GM18858 (cell line): ENCODE measurements at regions not wholly inside any gene's neighbourhood (a gene's known extent, or its start where the extent isn't known, plus 50 kb on each side); places are given as distances from the start of the nearest gene placed in this dataset.

ENCODE experiments used
- ATAC-seq: cut with Tn5 transposase; IDR thresholded peaks from one replicate; pipeline ENCODE4 v1.9.1; 2021; ENCODE audit not compliant: unreplicated experiment

DNA sequence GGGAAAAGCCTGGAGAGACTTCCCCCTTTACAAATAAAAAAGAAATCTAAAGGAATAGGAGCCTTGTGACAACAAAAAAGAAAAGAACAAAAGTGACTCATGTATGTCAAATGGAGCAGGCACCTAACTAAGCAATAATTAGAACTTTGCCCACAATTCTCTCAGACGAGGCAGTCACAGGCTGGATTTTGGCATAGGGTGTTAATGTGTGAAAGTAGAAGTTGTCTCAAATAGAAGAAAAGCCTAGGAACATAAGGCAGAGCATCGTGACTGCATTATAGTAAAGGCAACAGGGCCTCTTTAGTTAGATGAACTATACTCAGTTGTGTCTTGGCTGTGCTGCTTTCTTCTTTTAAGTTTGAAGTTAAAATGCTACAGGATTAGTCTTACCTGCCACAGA lies 219.9 kb upstream of the TMEM161B start:
- no peak for ATAC-seq

DNA sequence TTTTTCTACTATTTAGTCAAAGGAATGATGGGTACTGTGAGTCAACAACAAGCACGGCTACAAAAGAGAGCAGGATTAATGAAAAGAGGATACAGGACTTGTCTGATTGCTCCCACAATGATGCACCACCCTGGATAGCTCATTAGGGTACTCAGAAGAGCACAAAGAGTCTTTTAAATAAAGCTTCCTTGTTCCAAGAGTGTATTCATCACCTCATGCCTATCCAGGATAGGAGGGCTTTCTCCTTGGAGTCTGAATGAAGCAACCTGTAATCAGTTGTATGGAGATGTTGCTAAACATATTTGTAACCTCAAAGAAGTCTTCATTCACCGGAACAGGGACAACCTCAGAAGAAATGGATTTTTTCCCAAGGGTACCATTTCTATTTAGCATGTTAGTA lies 219.5 kb upstream of the TMEM161B start:
- ATAC-seq, result no peak

DNA sequence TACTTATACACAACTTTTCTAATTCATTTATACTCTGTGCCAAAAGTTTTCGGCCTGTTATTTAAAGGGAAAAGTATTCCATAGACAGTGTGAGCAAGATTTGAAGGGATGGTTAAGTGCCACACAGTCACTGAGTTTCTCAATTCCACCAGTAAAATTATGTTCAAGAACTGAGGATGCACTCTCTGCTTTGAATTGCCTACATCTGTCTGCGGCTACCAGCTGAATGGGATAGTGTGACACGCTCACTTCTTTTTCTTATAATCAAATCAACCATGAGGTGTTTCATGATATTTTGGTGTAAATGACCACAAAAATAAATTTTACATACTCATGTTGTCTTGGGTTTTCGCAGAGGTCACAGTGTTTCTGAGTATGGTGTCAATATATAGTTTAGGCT lies 218.4 kb upstream of the TMEM161B start:
- no peak for ATAC-seq

DNA sequence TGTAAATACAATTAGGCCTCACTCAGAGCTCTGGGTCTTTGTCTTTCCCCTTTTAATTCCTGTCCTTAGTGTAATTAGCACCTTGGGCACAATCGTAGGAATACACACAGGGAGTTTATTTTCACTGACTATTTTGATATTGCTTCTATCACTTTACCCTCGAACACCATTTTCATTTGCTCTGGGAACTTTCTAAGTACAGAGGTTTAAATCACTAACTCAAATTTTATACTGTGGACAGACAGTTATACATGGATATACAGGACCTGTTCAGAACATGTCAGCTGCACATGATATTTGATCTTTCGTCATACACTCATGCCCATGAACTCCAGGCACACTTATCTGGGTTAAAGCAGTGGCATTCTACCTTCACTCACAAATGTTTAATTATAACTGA lies 217.8 kb upstream of the TMEM161B start:
- ATAC-seq, result no peak

DNA sequence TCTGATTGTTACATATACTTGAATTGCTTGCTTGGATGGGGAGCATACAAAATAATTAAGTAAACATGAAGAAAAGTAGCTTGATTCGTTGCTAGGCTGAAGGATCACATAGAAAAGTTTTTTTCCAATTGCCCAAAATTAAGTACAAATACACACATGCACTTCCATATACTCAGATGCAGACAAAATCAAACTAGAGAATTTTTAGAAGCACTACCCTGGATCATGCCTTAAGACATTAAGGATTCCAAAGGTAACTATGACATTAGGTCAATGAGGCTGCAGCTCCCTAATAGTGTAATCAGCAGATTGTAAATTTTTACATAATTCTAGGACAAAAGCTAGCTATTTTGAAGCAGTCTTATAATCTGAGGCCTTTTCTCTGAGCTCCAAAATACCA lies 216.9 kb upstream of the TMEM161B start:
- ATAC-seq, result no peak

DNA sequence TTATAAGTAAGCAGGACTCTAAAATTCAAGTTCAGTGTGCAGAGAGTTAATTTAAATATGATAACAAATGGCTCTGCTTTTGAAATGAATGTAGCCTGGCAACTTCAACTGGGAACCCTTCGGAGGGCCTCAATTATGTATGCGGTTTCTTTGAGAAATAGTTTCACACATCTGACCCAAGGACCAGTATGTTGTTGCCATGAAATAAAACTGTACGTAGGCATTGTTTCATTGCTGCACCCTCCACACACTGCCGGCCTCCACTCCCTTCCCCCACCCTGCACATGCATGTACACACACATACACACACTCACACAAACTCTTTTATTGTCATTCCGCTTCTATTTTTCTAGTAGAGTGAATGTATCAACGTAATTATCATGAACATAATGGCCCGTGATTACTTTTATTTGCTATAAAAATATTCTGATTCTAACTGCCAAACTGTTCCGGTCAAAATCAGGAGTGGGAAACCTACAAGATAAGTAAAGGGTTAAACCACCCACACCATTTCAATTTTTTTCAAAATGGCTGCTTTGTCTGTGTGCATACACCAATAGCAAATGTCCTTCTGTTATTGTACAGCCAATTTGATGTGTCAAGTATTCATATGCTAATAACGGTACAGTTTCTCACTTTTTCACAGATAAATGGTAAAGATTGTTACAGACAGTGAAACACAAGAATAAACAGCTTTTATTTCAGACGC lies 215.5 kb upstream of the TMEM161B start:
- ATAC-seq, result no peak

DNA sequence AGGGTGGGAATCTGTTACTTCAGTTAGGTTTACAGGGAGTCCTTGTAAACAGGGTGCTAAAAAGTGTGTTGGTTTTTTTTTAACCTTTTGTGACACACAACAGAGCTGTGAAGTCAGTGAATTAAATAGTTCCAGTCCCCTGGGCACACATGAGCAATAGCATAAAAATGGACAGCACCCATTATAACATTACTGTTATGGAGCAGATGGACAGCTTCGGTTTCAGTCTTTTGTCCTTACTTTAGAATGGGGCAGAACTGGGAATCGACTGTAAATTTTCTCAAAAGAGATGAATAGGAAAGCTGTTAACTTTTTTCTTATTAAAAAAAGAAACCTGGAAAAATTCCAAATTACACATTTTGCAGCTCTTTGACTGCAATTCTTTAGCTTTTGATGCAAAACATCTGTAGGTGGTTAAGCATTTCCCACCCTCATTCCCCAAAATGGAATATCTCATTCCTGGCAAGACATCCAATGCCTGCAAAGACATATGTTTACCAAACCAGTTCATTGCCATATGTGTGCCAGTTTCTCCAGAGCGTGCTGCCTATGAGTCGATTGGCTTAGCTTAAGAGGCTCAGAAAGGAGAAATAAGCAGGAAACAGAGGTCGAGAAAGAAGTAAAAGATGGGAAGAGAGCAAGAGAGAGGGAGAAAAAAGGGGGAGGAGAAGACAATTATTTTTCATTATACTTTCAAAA lies 212.3 kb upstream of the TMEM161B start:
- ATAC-seq, result no peak

DNA sequence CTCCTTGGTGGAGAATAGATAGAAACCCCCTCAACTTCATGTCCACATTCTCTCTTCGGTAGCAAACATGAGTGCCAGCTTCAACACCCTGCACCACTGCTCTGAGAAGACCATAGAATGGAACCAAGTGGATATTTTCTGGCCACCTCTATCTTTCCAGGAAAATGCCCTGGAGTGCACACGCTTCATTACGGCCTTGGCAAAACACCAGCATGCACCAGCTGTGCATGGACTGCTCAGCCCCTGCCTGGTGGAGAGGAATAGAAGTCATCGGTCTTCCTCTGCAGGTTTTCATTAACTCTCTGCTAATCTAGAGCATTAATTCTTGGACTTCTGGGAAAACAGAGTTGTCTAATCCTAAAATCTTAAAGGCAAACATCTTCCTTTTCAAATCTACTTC lies 211.6 kb upstream of the TMEM161B start:
- ATAC-seq, result no peak

DNA sequence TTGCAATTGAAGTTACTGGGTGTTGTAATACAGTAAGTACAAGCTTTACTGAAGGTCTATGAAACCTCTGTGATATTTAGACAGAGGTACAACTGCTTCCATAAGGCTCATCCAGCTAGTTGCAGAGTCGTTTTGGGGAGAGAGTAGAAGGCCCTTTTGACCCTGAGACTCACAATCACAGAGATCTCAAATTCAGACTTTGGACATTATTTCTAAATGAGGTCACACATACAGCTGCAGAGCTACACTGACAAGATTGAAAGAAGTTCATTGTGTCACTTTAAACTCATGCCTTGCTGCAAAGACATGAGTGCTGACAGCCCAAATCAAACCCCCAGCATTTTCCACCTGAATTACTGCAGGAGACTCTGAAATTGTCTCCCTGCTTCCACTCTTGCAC lies 205.9 kb upstream of the TMEM161B start:
- no peak for ATAC-seq

DNA sequence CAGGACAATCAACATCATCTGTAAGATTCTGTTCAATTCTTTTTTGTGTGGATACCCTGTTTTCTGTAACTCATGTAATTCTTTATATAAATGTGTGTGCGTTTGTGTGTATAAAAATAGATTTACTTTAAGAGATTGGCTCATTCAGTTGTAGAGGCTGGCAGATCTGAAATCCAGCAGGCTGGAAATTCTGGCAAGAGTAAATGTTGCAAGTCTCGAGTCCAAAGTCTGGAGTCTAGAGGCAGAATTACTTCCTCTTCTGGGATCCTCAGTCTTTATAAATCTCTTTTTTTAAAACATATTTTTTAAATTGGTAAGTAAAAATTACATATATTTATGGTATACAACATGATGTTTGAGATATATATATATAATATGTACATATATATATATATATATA lies 202.1 kb upstream of the TMEM161B start:
- no peak for ATAC-seq

DNA sequence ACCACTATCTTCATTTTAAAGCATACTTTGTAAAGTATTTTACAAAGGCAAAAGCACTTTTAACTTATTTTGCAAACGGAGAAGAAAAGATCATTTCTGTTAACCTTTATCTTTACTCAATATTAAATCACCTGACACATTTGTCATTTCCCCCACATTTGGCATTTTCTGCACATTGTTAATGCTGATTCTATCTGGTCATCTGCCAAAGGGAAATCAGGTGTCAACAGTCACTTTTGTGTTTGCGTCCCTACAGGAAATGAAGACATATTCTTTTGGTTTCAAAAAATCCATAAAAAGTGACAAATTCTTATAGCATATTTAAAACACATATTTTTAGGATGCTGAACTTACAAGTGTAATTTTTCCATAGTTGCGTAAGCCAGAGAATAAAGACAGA lies 191.3 kb upstream of the TMEM161B start:
- ATAC-seq, result no peak

DNA sequence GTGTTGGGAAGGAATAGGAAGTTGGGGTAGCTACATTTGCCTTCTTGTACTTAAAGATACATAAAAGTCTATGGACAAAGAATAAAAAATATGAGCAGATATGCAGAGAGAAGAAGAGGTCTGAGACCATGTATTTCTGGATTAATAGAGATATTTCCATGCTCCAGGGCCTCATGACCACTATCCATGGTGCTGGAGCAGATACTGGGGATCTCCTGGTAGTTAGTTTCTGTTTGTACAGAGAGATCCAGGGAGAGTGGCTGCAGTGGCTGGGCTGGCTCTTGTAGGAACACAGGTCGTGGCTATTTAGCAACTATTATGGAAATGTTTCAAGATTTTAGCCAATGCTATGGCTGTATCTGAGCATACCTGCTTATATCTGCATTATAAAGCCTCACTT lies 184.2 kb upstream of the TMEM161B start:
- ATAC-seq, result no peak

DNA sequence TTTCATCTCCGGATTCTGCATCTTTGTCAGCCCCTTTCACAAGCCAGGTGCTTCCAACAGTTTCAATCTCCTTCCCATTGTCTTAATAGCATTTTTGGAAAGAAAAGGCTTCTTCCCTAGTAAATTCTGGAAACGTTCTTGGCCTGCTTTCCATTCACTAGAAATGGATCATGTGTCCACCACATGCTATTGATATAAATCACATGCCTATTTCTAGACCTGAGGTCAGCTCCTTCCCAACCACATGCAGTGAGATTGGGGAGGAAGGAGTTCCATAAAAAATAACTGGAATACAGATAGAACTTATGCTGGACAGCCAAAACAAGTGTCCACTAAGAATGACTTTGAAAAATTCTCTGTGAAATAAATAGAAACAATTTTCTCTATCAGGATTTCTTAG lies 181.6 kb upstream of the TMEM161B start:
- no peak for ATAC-seq

DNA sequence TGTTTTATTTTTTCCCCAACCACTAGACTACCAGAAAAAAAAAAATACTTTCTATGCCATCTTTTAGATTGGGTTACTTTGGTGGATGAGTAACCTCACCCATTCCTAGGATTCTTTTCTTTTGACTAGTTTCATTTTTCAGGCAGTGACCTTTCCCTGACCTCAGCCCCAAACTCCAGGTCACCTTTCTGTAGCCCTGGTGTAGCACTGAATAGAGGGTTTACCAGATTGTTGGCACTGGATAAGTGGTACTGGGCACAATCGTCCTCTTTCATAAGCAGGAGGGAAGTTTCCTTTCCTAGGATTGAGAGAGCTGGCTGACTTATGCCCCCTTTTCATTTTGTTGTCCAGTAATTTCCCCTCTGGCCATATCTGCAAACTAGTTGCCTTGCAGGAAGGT lies 169.4 kb upstream of the TMEM161B start:
- ATAC-seq, result no peak

DNA sequence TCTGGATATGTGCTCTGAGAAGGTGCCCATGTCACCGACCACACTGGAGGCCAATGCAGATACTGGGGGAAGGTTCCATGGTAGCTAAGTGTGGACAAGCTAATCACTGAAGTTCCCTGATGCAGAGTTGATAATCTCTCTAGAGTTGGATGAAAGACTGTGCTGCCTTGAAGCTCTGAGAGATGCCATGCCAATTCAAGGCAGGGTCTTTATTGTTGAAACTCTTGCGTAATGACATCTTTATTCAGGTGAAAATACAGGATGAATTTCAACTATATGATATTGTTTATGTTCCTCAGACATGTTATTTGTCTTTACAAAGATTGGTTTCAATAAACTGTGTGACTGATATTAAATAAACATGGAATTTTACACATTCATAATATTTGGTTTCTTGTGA lies 167.6 kb upstream of the TMEM161B start:
- ATAC-seq, result no peak

DNA sequence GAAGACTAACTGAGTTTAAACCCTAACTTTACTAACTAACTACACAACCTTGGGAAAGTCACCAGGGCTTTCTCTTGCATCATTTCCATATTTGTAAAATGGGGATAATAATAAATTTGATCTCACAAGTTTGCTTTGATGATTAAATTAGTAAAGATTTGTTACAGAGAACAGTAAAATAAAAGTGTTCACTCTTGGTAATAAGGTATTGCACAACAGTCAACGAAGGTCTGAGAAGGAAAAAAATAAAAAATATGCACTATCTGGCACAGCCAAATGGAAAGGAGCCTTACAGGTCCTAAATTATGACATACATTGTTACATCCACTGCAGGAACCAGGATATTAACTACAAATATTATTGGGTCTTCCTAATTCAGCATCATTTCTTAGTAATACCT lies 160.0 kb upstream of the TMEM161B start:
- no peak for ATAC-seq

DNA sequence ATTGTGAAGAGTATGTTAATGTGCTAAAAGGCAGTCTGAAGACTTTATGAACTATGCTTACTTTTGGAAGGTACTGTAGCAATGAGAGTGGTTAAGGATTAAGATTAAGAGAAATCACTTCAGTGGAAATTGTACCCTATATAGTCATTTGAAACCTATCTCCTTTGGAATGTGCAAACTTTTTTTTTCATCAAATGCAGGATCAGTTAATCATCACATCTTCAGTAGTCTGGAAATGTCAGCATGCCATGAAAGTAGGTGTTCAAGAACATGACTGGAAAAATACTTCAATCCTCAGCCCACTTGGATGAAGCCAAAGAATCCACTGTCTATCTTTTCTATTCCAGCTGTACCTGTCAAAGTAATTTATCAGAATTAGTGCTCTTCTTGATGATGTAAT lies 157.8 kb upstream of the TMEM161B start:
- no peak for ATAC-seq

DNA sequence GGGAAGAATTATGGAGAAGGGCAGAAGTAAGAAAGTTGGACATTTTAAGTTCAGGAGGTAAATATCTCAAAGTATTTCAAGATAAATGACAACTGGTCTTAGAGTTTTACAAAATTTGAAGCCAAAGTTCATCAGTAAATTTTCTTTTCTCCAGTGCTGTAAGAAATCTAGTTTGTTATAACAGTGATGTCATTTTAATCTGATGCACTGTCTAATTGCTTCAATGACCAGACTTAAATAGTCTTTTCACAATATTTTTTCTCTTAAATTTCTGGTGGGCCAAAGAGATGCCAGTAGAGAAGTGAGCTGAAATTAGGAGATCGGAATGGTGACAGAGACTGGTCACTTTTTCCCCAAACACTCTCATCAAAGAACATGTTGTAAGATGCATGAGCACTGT lies 156.5 kb upstream of the TMEM161B start:
- no peak for ATAC-seq

DNA sequence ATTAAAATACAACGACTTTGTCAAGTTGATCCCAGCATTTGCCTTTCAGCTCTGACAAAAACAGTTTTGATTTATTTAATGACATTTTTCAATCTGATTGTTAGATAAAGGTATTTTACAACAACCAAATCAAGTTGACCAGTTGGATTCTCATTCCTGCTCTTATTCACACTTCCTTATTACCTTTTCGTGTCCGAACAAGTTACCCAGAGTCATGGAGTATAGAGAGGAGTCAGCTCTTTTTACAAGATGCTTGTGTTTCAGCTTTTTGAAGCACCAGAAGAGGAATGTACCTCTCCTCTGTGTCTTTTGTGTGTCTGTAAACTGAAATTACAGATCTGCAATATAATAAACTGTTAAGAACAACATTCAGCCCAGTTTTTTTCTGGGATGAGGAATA lies 151.3 kb upstream of the TMEM161B start:
- ATAC-seq, result no peak

DNA sequence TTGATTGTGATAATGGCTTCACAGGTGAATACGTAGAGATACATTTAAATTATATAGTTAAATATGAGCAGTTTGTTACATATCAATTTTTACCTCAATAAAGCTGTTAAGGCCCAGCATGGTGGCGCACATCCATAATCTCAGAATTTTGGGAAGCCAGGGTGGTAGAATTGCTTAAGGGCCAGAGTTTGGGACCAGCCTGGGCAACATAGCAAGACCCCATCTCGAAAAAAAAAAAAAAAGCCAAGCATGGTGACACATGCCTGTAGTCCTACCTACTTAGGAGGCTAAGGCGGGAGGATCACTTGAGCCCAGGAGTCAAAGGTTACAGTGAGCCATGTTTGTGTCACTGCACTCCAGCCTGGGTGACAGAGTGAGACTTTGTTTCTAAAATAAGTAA lies 138.7 kb upstream of the TMEM161B start:
- ATAC-seq, result no peak

DNA sequence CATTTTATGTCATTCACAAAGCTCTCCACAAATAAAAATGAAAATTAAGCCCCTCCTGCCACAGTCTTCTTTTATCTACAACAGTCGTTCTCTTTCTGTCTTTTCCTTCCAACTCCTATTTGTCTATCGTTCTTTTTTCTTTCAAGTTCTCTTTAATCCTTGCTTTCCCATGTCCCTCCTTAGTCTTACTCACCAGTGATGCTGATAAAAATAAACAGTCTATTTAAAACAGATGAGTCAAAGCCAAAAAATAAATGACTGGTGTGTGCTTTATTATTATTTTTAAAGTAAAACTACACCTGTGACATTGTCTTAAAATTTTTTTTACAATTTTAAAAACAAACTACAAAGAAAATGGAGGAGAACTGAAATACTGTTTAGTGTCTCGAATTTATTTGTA lies 137.1 kb upstream of the TMEM161B start:
- ATAC-seq, result no peak

DNA sequence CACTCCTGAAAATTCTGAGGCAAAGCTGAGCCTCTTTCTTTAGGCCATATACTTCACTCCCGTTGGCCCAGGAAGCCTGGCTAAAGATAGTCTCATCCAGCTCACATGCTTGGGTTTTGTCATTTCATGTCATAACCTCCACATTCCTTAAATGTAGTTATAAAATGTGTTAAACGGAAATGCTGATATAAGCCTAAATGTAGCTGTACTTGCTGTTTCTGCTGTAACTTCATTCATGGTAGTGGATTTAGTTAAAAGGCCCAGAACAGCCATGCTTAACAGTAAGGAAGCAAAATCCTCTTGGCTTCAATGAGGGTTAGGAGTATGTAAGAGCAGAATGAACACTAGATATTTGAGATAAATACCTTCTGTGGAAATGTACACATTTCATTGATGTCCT lies 135.8 kb upstream of the TMEM161B start:
- no peak for ATAC-seq

DNA sequence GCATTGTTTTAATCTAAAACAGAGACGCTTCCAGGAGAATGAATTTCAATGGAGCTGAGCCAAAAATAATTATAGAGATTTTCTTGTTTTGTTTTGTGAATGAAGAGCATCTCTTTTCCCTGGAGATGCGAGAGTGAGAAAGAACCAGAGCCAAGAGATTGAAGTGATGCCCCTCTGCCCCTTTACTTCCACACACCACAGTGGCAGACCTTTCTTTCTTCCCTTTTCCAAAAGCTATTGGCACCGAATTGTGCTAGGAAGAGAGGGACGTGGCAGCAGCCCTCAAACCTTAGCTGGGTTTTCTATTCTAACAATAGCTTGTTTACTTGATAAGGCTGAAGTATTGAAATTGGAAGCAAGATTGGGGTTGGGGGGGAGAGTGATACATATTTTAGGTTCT lies 133.0 kb upstream of the TMEM161B start:
- ATAC-seq, result no peak
